ENCODE measurements at regions not wholly inside any gene's neighbourhood (a gene's known extent, or its start where the extent isn't known, plus 50 kb on each side); places are given as distances from the start of the nearest gene placed in this dataset.

DNA sequence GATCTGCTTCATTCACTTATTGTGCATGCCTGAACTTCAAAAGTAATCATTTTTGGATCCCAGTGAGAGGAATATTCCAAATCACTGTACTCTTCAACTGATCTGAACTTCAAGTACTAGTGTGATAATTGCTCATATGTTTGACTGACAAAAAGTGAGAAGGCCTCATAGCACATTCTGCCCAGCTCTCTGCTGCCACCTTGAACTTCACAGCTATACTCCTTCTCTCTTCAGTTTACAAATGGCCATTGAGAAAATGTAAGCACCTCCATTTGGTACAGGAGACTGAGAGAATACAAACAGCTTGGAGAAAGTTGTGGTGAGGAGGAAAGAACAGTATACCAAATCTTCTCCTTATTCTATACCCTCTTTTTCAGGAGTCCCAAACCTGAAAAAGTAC lies 946.0 kb upstream of the CHAC2 start:
- DNase-seq: no peak

DNA sequence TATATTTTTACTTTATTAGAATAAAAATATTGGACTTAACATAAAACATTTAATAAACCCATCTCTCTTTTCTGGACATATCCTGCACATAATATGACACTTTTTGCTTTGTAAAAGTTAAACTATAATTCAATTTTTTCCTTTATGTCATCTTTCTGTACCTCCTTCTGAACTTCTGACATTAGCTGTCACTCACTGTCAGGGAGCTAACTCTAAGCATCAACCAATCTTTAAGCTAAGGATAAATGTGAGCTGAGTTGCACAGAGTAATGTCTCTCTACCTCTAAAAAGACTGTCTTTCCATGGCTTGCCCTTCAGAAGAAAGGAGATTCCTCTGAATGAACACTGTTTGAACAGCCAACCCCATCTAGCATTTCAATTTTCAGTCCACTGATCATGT lies 948.6 kb upstream of the CHAC2 start:
- no peak for DNase-seq

DNA sequence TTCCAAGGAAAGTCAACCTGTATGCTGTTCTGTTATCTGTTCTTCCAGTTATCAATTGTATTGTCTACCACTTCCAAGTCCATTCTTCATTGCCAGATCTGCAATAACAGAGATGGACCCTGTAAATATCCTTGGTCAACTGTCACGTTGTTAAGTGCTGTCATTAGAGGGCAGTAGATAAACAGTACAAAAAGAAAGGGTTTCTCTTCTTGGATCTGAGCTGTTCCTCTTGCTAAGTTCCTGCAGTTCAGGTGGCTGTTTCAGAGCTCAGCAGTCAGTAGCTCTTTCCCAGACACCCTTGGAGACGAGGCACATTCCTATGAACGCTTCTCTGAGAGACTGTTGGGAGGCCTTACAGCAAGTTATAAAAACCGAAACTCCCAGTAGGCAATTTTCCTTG lies 957.1 kb upstream of the CHAC2 start:
- no peak for DNase-seq

DNA sequence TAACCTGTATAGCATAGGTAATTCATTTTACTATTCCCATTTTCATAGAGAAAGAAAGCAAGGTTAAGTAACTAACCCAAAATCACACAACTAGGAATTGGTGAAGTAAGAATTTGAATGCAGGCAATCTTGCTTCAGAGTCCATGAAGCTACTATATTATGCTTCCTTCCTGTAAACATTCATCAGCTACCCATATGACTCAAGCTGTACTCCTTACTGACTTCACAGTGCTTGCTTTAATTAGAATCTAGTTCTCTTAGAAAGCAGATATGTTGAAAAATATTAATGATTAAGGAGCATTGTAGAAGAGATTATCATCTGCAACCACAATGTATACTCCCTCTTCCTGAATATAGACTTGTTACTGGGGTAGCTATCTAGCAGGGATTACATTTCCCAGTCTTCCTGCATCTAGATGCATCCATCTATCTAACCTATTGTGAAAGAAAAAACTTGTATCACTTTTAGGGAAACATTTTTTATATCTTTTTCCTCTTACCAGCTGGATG lies 961.6 kb upstream of the CHAC2 start:
- DNase-seq: no peak

DNA sequence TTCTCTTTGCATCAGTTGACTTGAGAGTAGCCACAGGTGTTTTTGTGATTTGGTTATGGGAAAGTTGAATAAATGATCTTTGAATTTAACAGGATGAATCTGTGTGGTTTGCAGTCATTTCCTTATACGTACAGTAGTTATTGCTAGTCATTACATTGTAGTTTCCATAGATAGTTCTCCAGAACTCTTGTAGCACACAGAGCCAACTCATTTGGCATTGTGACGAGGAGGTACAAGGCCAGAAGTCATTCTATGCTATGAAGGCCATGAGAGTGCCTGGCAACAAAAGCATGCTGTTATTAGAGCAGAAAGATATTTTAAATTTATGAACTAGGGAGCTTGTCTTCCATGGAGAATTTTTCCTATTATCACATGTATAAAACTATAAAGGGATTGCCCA lies 973.0 kb upstream of the CHAC2 start:
- DNase-seq: no peak

DNA sequence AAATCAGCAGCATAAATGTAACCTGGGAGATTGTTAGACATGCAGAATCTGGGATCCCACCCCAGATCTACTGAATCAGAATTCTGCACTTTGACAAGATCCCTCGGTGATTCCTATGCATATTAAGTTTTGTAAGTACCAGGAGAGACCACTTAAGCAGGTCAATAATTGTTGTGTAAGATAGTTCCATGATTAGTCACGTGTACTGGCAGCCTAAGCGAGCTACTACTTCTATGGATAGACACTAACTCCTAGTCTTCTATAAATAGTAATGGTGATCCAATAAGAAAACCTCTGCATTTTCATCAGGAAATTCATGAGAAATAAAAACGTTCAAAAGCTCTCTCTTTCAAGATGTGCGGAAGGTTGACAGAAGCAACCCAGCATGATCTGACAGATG lies 988.2 kb upstream of the CHAC2 start:
- no peak for DNase-seq

DNA sequence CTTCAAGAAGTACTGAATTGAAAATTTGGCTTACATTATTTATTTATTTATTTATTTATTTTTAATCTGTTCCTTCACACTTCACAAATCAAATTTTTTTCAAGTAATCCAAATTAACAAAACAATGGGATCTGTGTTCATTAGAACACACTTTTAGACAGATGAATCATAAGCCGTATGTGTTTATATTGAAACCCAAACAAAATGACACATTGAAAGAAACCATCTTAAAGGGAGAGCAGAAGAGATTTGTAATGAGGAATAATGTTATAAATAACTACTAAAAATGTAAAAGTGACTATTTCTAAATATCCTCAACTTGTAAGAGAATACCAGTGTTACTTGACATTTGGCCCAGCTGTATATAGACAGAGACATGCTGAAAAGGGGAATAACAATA lies 991.0 kb upstream of the CHAC2 start:
- no peak for DNase-seq

DNA sequence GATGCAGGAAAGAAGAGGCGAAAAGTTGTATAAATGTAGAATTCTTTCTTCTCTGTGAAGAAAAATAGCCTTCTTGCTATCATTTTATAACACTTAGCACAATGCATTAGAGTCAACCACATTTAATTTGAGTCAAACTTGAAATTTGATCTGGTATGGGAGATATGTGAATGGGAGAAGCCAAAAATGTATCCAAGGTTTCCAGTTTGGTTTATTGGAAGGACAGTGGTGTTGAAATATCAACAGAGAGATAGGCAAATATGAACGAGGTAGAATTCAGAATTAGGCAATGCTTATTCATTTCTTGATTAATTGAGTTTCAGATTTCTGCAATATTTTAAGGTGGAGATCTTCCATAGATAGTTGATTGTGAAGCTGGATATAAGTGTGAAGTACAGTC lies 991.9 kb upstream of the CHAC2 start:
- DNase-seq: no peak

DNA sequence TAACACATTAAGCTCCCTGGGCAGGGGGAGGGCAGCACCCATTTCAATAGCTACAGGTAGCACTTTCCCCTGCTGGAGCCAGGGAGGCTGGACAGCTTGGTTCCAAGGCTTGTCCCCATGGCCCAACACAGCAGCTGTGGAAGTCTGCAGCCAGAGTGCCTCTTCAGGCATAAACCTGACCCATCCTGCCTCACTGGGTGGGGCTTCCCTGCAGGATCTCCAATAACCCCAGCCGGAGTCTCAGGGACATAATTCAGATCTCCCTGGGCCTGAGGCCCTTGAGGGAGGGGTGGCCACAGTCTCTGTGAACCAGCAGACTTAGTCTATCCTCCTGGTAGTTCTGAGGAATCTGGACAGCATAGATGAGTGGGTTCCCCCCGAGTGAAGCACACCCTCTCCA lies 1001.9 kb upstream of the CHAC2 start:
- DNase-seq: no peak

DNA sequence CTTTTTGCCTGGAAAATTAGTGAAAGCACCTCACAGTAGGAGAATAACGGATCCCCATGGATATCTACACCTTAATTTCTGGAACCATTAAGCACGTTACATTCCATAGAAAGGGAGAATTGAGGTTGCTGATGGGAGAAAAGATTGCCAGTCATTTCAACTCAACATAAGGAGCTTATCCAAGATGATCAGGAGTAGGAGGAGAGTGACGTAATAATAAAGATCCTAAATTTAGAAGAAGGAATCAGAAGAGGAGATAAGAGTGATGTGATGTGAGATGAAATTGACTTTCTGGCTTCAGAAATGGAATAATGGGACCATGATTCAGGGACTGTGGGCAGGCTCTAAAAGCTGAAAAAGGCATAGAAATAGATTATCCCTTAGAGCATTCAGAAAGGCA lies 1017.8 kb upstream of the CHAC2 start:
- no peak for DNase-seq

DNA sequence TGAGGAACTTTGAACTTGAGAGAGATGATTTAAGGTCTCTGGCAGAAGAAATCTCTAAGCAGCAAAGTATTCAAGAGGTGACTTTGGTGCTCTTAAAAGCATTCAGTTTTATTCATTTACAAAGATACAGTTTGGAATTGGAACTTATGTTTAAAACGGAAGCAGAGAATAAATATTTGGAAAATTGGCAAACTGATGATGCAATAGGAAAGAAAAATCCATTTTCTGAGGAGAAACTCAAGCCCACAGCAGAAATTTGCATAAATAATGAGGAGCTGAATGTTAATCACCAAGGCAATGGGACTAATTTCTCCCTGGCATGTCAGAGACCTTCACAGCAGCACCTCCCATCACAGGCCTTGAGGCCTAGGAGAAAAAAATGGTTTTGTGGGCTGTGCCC lies 1022.5 kb upstream of the CHAC2 start:
- no peak for DNase-seq

DNA sequence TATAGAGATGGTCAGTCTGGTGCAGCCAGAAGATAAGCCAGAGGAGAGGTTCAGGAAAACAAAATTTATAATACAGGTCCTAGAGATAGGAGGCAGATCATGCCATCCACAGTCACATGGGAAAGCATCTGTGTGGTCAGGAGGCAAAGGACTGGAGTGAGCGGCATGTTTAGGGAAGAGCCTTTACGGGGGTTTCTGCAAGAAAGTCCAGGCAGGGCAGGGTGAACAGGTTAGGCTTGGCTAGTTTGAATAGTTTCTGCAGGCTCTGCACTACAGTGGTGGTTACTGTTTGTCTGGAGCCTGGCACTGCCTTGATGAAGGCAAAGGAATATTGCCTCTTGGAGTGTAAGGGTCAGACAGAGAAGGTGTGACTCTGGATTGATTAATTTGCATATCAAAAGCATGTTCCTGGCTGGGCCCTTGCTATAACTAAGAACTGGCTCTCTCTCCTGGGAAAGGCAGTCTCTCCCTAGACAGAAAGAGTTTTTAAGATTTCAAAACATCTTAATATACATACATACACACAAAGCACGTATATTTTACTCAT lies 1034.7 kb upstream of the CHAC2 start:
- no peak for DNase-seq

DNA sequence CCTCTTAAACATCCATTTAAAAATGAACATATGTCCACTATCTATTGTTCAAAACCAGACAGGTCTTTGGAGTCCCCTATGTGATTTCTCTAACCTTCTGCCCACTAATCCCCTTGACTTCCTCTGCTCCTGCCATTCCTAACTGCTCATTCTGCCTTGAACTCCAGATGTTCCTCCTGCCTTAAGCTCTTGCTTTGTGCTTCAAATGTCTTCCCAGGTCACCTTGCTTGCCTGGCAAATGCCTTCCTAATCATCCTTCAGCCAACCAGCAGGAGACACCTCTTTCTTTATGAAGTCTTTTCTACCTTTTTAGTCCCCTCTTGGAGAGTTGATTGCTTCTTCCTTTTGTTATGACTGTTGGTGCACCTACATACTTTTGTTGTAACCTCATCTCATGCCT lies 1043.0 kb upstream of the CHAC2 start:
- no peak for DNase-seq

DNA sequence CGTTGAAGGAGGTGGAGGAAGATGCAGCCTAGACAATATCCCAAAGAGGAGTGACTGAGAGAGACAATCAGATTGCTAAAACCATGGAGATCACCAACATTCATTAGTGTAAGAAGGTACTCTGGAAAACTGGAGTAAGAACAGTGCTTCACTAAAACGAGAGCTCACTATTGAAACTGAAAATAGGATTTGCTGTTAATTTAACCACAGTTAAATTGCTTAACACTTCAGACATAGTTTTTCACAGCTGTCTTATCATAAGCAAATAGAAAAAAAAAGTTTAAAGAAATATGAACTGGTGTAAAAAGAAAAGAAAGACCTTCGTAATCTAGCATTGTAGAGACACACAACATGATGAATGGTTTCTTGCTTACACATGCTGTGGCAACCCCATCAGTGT lies 1049.8 kb upstream of the CHAC2 start:
- no peak for DNase-seq

DNA sequence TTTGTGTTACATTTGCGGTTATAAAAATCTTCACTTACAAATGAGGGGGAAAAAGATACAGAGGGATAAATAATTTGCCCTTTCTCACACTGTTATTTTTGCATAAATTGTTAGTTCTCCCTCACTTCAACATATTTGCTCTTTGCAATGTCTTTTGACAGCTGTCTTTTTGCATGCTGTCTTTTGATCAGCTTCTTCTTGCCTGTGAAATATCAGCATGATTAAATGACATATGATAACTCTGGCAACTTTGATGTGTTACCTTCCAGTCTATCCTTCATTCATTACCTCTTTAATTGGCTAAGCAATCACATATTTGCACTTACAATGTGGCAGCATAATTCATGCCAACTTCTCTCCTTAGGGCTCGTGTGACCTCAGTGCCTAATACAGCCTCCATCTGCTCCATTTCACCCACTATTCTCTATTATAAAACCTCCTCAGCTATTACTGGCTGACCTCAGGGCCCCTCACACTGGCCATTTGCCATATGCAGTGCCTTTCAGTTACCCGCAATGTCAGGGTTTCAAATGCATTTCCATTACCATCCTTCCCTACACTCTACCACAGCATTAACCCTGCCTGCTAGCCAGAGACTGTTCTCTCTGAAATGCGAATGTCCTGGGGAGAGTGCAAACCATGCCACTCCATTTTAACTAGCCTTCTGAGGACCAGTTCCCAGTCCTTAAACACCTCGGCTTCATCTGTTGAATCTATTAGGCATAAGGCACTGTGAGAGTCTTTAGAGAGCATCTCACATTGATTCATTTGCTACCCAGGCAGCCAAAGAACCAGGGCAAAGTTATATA lies 1056.6 kb upstream of the CHAC2 start:
- DNase-seq: no peak

DNA sequence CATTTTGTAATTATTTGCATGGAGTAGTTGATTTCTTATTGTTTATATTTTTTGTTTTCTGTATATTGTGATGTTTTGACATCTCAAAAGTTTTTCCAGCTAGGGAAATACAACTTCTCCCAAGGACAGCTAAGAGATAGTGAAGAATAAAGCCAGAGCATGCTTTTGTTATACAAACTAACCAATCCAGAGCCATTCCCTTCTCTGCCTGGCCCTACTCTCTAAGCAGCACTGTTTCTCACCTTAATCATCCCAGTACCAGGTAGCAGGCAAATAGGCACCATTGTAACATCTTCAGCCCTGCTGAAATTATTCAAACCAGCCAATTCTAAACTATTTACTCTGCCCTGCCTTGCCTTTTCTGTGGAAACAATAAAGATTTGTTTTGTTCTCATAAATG lies 1063.4 kb upstream of the CHAC2 start:
- no peak for DNase-seq

DNA sequence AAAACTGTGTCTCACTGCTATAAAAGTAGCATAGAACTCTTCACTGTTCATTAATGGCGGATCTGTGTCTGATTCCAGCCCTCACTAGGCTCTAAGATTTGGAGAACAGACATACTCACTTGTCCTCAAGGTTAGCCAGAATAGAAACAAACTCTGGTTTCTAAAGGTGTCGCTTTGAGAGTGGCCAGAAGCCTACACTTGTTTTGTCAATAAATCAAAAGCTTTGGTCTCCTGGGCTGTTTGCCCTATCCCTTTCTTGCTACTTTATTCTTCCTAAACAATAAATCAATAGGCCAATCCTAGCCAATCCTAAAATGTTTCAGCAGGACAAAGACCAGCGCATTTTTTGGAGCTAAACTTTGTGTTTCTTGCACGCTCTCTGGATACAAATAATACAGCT lies 1064.6 kb upstream of the CHAC2 start:
- no peak for DNase-seq

DNA sequence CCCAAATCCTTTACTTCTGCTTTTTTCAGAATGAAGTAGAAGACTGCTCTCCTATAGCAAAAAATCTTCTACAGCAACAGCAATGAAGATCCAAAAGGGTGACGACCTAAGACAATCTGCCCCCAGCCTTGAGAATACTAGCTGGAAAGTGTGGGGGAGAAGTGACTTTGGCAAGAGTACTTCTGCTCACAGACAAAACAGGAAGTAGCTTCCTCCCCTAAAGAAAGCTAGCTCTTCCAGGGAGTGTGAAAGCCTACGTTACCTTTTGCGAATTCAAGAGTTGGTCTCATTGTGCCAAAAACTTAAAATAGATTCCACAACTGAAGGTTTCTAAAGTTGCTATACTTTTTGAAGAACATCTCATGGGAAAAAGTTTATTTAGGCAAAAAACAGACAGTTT lies 1069.2 kb upstream of the CHAC2 start:
- DNase-seq: no peak

DNA sequence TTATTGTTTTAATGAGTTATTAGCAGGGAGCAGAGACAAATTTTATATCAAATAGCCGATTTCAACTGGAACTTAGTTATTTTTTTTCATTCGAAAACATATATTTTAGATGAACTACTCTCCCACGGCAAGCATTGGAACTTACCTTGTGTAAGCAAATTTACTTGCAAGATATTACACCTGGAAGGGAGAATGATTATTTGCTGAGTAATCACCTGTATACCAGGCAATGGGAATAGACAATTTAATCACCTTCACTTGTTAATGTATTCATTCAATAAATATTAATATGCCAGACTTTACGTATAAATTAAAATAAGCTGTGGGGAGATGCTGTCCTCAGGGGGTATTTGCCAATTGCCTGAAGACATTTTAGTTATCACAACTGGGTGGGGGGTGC lies 1069.9 kb upstream of the CHAC2 start:
- DNase-seq: no peak

DNA sequence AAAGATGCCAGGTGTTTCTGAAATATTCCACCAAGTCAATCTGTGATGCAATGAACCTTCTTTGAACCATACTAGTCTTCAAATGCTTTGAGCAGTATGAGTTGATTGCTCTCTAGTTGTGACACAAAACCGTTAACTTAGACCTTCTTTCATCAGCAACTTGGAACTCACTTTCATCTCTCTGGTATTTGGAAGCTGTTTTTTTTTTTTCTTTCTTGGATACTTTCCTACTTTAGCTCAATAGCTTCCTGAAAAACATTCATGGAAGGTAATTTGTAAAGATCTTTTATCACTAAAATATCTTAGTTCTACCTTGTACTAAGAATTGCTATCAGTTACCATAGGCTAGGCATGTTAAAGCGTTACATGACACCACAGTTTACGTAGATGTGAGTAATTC lies 1071.9 kb upstream of the CHAC2 start:
- DNase-seq: no peak

DNA sequence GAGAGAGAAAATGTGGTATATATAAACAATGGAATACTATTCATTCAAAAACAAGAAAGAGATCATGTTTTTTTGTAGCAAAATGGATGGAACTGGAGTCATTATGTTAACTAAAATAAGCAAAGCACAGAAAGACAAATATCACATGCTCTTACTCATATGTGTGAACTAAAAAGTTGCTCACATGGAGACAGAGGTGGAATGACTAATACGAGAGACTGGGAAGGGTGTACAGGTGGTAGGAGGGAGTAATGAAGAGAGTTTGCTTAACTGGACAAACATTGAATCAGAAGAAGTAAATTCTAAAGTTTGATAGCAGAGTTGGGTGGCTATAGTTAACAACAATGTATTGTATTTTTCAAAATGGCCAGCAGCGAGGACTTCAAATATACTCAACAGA lies 1080.7 kb upstream of the CHAC2 start:
- no peak for DNase-seq

DNA sequence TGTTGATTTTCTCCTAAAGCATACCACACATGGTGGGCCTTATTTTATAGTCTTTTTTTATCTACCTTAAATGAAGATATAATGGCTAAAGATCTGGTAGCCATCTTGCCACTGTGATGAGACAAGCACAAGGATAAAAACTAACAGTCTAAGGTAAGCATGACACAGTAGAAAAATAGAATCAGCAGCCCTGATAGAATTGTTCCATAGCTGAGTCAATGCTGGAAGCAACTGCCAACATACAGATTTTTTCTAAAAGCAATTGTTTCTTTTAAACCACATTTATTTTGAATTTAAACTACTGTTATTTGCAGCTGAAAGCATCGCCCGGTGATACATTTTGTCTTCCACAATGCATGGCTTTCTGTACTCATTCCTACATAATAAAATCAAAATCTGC lies 1091.5 kb upstream of the CHAC2 start:
- no peak for DNase-seq

DNA sequence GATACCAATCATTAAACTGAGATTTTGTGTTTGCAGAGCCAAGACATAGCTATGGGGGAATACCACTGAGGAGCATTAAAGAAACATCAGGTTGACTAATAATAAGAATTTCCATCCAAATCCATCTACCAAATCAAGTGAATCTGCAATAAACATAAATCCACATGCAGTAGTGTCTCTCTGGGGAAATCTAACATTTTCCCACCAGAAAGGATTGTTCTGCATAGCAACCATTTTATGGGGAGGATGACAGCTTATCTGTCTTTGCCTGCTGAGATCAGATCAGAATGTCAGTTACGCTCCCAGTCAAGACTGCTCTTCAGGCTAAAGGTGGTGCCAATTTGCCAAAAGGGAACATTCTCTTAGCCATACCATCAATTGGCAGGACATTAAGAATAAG lies 1098.9 kb upstream of the CHAC2 start:
- DNase-seq: no peak

DNA sequence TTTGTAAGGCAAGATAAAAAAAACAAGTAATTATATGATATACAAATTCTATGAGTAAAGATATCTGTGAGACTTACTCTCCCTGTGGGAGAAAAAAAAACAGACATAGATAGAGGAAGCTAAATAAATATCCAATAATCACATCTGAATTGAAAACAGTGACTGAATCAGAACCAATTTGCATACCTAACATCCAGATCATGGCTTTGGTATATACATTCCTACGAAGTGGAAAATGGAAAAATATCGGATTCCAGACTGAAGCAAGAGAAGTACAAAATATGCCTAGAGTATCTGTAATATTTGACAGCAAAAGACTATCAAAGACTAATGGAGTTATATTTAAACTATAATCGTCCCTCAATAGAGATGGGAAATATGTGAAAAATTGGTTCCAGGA lies 1108.1 kb upstream of the CHAC2 start:
- no peak for DNase-seq

DNA sequence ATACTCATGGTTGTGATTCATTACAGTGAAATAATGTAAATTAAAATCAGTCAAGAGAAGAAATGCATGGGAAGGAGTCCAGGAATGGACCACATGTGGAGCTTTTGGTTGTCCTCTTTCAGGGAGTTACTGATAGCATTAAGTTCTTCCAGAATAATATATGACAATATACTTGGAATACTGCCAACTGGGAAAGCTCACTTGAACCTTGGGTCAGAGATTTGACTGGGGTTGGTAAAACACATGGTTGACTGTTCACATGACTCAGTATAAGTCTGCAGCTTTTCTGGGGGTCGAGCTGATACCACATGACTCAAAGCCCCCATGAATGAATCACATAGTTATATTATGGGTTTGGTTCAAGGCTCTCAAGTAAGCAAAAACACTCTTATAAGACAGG lies 1109.0 kb upstream of the CHAC2 start:
- DNase-seq: no peak
